Esophagus squamous epithelium (tissue), 4 donors: ENCODE measurements at regions not wholly inside any gene's neighbourhood (a gene's known extent, or its start where the extent isn't known, plus 50 kb on each side); places are given as distances from the start of the nearest gene placed in this dataset.

Experiments used
- POLR2A ChIP-seq, 4 donors: fragments of 450-650 bp; IDR thresholded peaks; one replicate each; pipeline ENCODE4 v1.6.1; 2017; ENCODE audit warnings: antibody characterized with exemption in 4 of 4, mild to moderate bottlenecking in 4 of 4, moderate library complexity in 3 of 4
- TF ChIP-seq, protein P1 (sequence below), 6 experiments: fragments of 450-650 bp in 4 of 6; fragments of 200-600 bp in 2 of 6; sonication (generic) in 2 of 6; IDR thresholded peaks; one replicate each; pipeline ENCODE4 v1.5.1; 2016 to 2019; ENCODE audit warnings: antibody characterized with exemption in 6 of 6, mild to moderate bottlenecking in 4 of 6, moderate library complexity in 4 of 6

DNA sequence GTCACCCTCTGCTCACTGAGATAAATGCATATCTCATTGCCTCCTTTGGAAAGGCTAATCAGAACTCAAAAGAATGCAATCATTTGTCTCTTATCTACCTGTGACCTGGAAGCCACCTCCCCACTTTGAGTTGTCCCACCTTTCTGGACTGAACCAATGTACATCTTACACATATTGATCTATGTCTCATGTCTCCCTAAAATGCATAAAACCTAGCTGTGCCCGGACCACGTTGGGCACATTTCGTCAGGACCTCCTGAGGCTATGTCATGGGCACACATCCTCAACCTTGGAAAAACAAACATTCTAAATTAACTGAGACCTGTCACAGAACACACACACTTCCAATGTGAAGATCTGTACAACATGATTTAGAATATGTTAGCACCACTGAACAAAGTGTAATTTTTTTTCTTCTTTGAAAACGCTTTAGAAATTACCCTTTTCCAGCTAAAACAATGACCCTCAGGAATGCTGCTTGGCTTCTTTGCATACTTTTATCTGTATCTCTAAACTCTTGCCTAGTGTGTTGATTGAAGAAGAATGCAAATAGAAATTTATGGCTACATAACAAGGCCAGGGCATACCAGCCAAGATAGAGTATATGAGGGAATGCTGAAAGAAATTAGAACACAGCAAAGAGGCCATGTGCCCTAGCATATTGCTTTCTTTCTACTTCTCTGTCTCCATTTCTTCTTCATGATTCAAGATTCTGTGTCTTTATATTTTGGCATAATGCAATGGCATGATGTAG lies 84.6 kb upstream of the DST start:
- TF ChIP-seq, protein P1, sequence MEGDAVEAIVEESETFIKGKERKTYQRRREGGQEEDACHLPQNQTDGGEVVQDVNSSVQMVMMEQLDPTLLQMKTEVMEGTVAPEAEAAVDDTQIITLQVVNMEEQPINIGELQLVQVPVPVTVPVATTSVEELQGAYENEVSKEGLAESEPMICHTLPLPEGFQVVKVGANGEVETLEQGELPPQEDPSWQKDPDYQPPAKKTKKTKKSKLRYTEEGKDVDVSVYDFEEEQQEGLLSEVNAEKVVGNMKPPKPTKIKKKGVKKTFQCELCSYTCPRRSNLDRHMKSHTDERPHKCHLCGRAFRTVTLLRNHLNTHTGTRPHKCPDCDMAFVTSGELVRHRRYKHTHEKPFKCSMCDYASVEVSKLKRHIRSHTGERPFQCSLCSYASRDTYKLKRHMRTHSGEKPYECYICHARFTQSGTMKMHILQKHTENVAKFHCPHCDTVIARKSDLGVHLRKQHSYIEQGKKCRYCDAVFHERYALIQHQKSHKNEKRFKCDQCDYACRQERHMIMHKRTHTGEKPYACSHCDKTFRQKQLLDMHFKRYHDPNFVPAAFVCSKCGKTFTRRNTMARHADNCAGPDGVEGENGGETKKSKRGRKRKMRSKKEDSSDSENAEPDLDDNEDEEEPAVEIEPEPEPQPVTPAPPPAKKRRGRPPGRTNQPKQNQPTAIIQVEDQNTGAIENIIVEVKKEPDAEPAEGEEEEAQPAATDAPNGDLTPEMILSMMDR (IDR thresholded peaks at IDR 0.05), result no peak
- no peak for TF ChIP-seq POLR2A (IDR thresholded peaks at IDR 0.05)
